A549 (cell line): ENCODE measurements at regions not wholly inside any gene's neighbourhood (a gene's known extent, or its start where the extent isn't known, plus 50 kb on each side); places are given as distances from the start of the nearest gene placed in this dataset.
A peak's percentile ranks its signal among the peaks of the same experiment; 100 is the strongest.
"Not testable (repeated sequence)": the region's sequence is repeated elsewhere in the genome, so short reads cannot be mapped to it uniquely, and the experiment has no call there.

Experiments
- ATAC-seq, 2 experiments: fragments of 200-7000 bp in 1 of 2; fragments of >200 bp in 1 of 2; cut with Nextera tagmentation in 1 of 2; cut with Tn5 transposase in 1 of 2; 3 replicates each; pipeline versions ENCODE4 v1.8.0 to v1.9.1; 2018 to 2020; ENCODE audit warnings: mild to moderate bottlenecking in 1 of 2, moderate library complexity in 1 of 2
- CTCF ChIA-PET: fragments of 300-600 bp; sonication (Branson Sonifier 250); formaldehyde crosslinking; extraction: SDS; loops from one replicate; lab custom pipeline; 2021; ENCODE audit warnings: antibody characterized with exemption, inconsistent platforms; lab: Yijun Ruan, JAX
- POLR2A ChIA-PET: fragments of 350-600 bp; formaldehyde crosslinking; extraction: SDS; loops from one replicate; lab custom pipeline; 2021; ENCODE audit warnings: antibody characterized with exemption, inconsistent platforms; lab: Yijun Ruan, JAX
- DNase-seq, 2 experiments: peaks; one replicate each; pipeline versions ENCODE4 v3.0.0 to v3.0.0-alpha.2; 2011 to 2016; ENCODE audit warnings: low read depth in 1 of 2, low spot score in 1 of 2
- FAIRE-seq: peaks from 2 replicates; lab custom pipeline; 2011; peaks lifted over from hg19 to GRCh38; lab: Jason Lieb, UNC
- H3K27ac ChIP-seq, 2 experiments: fragments of >200 bp; sonication (Bioruptor Twin); formaldehyde crosslinking; 3 replicates each; pipeline ENCODE4 v1.5.1; 2016 to 2017
- H3K4me1 ChIP-seq: fragments of >200 bp; sonication (Bioruptor Twin); formaldehyde crosslinking; 3 replicates; pipeline ENCODE4 v1.6.1; 2016
- H3K4me2 ChIP-seq: fragments of >200 bp; sonication (Bioruptor Twin); formaldehyde crosslinking; 3 replicates; pipeline ENCODE4 v1.6.1; 2016
- H3K4me3 ChIP-seq: fragments of >200 bp; sonication (Bioruptor Twin); formaldehyde crosslinking; 3 replicates; pipeline ENCODE4 v1.5.1; 2016
- H3K9me3 ChIP-seq: fragments of >200 bp; sonication (Bioruptor Twin); formaldehyde crosslinking; 3 replicates; pipeline ENCODE4 v1.6.1; 2016
- WGBS: methylation state at CpG from one replicate; pipeline ENCODE4 v1.1.6; 2017; ENCODE audit errors: missing lambda C conversion rate; 5-methylcytosine and 5-hydroxymethylcytosine counted together

- POLR2A ChIA-PET, ATAC-seq, H3K4me1 ChIP-seq, H3K27ac ChIP-seq, DNase-seq, H3K9me3 ChIP-seq, CTCF ChIA-PET, H3K4me3 ChIP-seq, FAIRE-seq, H3K4me2 ChIP-seq: not testable (repeated sequence)
- WGBS = no CpG with 5 or more reads among the region's 10 CpGs
These were observed 4060.0 kb upstream of the TPTE start for GRCh38 chr21:6461358-6461757.

- DNase-seq, CTCF ChIA-PET, H3K27ac ChIP-seq, H3K4me3 ChIP-seq, H3K9me3 ChIP-seq, H3K4me1 ChIP-seq, FAIRE-seq, H3K4me2 ChIP-seq, POLR2A ChIA-PET, ATAC-seq: not testable (repeated sequence)
- WGBS = no CpG with 5 or more reads among the region's 11 CpGs
These were observed 4057.0 kb upstream of the TPTE start for GRCh38 chr21:6464419-6464818.

DNA sequence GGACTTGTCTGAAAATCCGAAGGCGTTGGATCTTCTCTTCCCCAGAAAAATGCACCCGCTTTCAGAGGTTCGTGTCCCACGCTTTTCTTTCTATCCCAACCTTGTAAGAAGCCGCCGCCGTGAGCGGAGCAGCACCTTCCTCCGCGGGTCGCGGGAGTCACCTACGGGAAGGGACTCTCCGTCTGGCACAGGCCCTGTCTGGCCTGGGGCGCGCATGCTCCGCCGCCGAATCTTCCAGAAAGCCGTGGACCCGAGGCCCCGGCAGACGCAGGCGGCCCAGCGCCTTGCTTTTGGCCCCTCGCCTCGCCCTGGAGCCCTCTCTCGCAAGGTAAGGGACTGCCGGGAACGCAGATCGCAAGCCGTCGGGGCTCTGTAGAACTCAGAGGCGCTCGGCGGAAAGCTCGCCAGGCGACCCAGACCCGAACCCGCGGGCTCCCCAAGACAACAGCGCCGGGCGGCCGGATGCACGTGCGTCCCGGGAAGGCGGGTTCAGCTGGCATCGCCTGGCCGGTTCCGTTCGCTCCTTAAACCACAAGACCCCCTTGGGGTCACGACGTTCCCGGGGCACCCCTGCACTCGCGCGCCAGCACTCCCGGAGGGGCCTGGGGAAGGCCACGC, 4055.2 kb upstream of the TPTE start:
- DNase-seq, ATAC-seq, H3K4me1 ChIP-seq, H3K27ac ChIP-seq, H3K9me3 ChIP-seq, FAIRE-seq, H3K4me3 ChIP-seq, CTCF ChIA-PET, POLR2A ChIA-PET, H3K4me2 ChIP-seq: not testable (repeated sequence)
- WGBS = no CpG with 5 or more reads among the region's 62 CpGs

- POLR2A ChIA-PET, DNase-seq, H3K9me3 ChIP-seq, H3K27ac ChIP-seq, H3K4me3 ChIP-seq, H3K4me1 ChIP-seq, CTCF ChIA-PET, FAIRE-seq, H3K4me2 ChIP-seq: not testable (repeated sequence)
- peak in 1 of 2 experiments; percentile 36; a peak in 2 of 6 replicates for ATAC-seq
- WGBS = no CpG with 5 or more reads among the region's 33 CpGs
These were observed 4054.7 kb upstream of the TPTE start for GRCh38 chr21:6466707-6467106.

GRCh38 chr21:6467189-6467774, 4054.1 kb upstream of the TPTE start:
- WGBS = no CpG with 5 or more reads among the region's 60 CpGs
- CTCF ChIA-PET, H3K4me1 ChIP-seq, H3K4me3 ChIP-seq, POLR2A ChIA-PET, DNase-seq, FAIRE-seq, H3K9me3 ChIP-seq, H3K4me2 ChIP-seq, H3K27ac ChIP-seq: not testable (repeated sequence)
- ATAC-seq = peak; percentile 79 to 88

GRCh38 chr21:6467907-6468306, 4053.5 kb upstream of the TPTE start:
- no CpG with 5 or more reads among the region's 55 CpGs for WGBS
- CTCF ChIA-PET, POLR2A ChIA-PET, DNase-seq, H3K9me3 ChIP-seq, H3K27ac ChIP-seq, H3K4me2 ChIP-seq, FAIRE-seq, H3K4me3 ChIP-seq, H3K4me1 ChIP-seq: not testable (repeated sequence)
- peak; percentile 29 to 58; a peak in 5 of 6 replicates for ATAC-seq

- DNase-seq, POLR2A ChIA-PET, CTCF ChIA-PET, H3K4me2 ChIP-seq, H3K4me3 ChIP-seq, H3K9me3 ChIP-seq, ATAC-seq, FAIRE-seq, H3K27ac ChIP-seq, H3K4me1 ChIP-seq: not testable (repeated sequence)
- no CpG with 5 or more reads among the region's 34 CpGs for WGBS
These were observed 4053.0 kb upstream of the TPTE start for GRCh38 chr21:6468331-6468860.

DNA sequence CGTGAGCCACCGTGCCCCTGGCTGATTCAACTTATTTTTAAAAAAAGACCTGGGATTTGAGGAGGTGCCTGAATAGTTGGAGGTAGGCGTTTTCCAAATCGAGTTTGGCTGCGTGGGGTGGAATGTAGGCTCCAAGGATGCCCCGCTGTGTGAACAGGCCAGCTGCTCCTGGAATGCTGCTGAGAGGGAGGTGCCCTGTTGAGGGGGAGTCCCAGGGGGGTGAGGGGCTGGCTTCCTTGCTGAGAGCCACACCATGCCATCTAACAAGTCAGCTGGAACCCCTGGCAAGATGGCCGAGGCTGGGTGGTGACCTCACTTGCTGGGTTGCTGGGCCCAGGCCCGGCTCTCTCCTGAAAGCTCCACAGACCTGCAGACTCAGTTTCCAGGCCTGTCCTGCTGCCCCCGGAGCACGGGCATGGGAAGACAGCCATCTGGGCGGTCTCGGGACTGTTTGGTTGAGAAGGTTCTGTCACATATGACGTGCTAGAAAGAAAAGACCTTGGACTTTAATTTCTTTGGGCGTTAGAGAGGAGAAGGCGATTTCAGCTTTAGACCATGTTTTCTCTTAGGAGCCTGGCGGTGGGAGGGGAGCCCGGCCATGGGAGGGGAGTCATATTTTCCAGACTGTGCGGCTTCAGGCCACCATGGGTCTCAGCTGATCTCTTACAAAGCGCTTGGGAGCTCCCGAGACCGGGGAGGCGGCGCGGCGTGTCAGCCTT, 4047.0 kb upstream of the TPTE start:
- H3K4me3 ChIP-seq, CTCF ChIA-PET, POLR2A ChIA-PET, H3K4me2 ChIP-seq, FAIRE-seq, H3K27ac ChIP-seq, ATAC-seq, DNase-seq, H3K9me3 ChIP-seq, H3K4me1 ChIP-seq: not testable (repeated sequence)
- WGBS = no CpG with 5 or more reads among the region's 25 CpGs

- H3K9me3 ChIP-seq, DNase-seq, H3K4me1 ChIP-seq, POLR2A ChIA-PET, CTCF ChIA-PET, FAIRE-seq, H3K27ac ChIP-seq, H3K4me2 ChIP-seq, H3K4me3 ChIP-seq: not testable (repeated sequence)
- no CpG with 5 or more reads among the region's 17 CpGs for WGBS
- ATAC-seq = peak; percentile 57 to 62; a peak in 3 of 6 replicates
These were observed 4040.3 kb upstream of the TPTE start for GRCh38 chr21:6481116-6481515.

- H3K27ac ChIP-seq, H3K4me3 ChIP-seq, CTCF ChIA-PET, FAIRE-seq, H3K4me1 ChIP-seq, H3K4me2 ChIP-seq, POLR2A ChIA-PET, DNase-seq, H3K9me3 ChIP-seq: not testable (repeated sequence)
- 100% methylated on average over 1 of the region's 3 CpGs for WGBS
- peak in 1 of 2 experiments; percentile 48; a peak in 3 of 6 replicates for ATAC-seq
These were observed 4038.8 kb upstream of the TPTE start for GRCh38 chr21:6482616-6483015.

GRCh38 chr21:6483645-6484044, 4037.7 kb upstream of the TPTE start:
- 0 out of 6 replicates have a peak, but pooled peaks of 1 of the 2 experiments have one; percentile 26 for ATAC-seq
- no CpG with 5 or more reads among the region's 4 CpGs for WGBS
- H3K27ac ChIP-seq, H3K4me3 ChIP-seq, DNase-seq, H3K4me1 ChIP-seq, H3K9me3 ChIP-seq, CTCF ChIA-PET, POLR2A ChIA-PET, H3K4me2 ChIP-seq, FAIRE-seq: not testable (repeated sequence)
